ENCODE measurements at regions not wholly inside any gene's neighbourhood (a gene's known extent, or its start where the extent isn't known, plus 50 kb on each side); places are given as distances from the start of the nearest gene placed in this dataset.
"Not testable (repeated sequence)": the region's sequence is repeated elsewhere in the genome, so short reads cannot be mapped to it uniquely, and the experiment has no call there.

- not testable (repeated sequence) for TF ChIP-seq CTCF (conservative IDR thresholded peaks at IDR 0.05); ZFX (IDR thresholded peaks at IDR 0.05)
Measured at GRCh38 chr12:32022387-32022786, 63.2 kb downstream of the RESF1 start.
